Ovary (tissue), 3 donors: ENCODE measurements at regions not wholly inside any gene's neighbourhood (a gene's known extent, or its start where the extent isn't known, plus 50 kb on each side); places are given as distances from the start of the nearest gene placed in this dataset.

ENCODE experiments used
- EP300 ChIP-seq: sonication (generic); formaldehyde crosslinking; IDR thresholded peaks from one replicate; pipeline ENCODE4 v1.6.1; 2017; ENCODE audit warnings: antibody characterized with exemption
- POLR2A ChIP-seq: fragments of 450-650 bp; IDR thresholded peaks from one replicate; pipeline ENCODE4 v1.6.1; 2017; ENCODE audit warnings: antibody characterized with exemption, mild to moderate bottlenecking, moderate library complexity
- TF ChIP-seq, protein P1 (sequence below), 3 donors: fragments of 450-650 bp in 2 of 3; fragments of 200-600 bp in 1 of 3; IDR thresholded peaks; one replicate each; pipeline versions ENCODE4 v1.5.1 to v1.8.0; 2016 to 2022; ENCODE audit warnings: antibody characterized with exemption in 3 of 3, mild to moderate bottlenecking in 1 of 3
- donor health status: DM: no; HTN: no; CAD: no.

DNA sequence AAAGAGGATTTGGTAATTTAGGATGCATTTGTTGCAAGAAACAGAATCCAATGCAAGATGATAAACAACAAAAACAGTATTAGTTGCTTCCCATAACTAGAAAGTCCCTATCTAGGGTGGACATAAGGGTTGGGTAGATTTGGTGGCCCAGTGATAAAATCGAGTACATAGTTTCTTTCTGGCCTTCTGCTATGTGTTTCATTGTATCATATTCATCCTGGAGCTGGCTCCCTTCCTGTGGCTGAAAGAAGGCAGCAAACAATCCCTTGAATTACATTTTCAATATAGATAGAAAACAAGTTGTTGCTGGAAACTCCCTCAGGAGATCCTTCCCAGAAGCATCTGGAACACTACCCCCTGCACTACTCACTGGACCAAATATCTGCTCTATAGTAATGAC is 135.1 kb downstream of the ID4 start:
- TF ChIP-seq, protein P1, sequence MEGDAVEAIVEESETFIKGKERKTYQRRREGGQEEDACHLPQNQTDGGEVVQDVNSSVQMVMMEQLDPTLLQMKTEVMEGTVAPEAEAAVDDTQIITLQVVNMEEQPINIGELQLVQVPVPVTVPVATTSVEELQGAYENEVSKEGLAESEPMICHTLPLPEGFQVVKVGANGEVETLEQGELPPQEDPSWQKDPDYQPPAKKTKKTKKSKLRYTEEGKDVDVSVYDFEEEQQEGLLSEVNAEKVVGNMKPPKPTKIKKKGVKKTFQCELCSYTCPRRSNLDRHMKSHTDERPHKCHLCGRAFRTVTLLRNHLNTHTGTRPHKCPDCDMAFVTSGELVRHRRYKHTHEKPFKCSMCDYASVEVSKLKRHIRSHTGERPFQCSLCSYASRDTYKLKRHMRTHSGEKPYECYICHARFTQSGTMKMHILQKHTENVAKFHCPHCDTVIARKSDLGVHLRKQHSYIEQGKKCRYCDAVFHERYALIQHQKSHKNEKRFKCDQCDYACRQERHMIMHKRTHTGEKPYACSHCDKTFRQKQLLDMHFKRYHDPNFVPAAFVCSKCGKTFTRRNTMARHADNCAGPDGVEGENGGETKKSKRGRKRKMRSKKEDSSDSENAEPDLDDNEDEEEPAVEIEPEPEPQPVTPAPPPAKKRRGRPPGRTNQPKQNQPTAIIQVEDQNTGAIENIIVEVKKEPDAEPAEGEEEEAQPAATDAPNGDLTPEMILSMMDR (IDR thresholded peaks at IDR 0.05) = no peak
- TF ChIP-seq POLR2A (no peak), EP300 (no peak)
